Colon (tissue), 2 donors: ENCODE measurements at regions not wholly inside any gene's neighbourhood (a gene's known extent, or its start where the extent isn't known, plus 50 kb on each side); places are given as distances from the start of the nearest gene placed in this dataset.

ENCODE experiments used
- FAIRE-seq: peaks from 2 replicates; lab custom pipeline; 2012; peaks lifted over from hg19 to GRCh38; lab: Jason Lieb, UNC
- donor health status: control.
- donor health status: control.

DNA sequence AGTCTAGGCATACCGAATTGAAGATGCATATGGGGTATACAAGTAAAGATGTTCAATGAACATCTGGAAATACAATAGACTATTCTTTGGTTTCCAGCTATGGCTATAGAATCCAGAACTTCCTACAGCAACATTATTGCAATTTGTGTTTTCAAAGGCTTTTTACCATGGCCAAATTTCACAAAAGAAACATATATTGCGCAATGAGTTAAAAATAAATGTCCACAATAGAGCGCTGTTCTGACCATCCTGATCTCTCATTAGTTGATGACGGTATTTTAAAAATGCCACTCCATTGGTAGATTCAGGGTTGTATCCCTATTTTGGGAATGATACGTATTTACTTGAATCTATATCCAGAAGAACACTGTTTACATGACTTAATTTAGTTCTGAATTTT, 139.2 kb downstream of the LINC00632 start:
- FAIRE-seq, result no peak

DNA sequence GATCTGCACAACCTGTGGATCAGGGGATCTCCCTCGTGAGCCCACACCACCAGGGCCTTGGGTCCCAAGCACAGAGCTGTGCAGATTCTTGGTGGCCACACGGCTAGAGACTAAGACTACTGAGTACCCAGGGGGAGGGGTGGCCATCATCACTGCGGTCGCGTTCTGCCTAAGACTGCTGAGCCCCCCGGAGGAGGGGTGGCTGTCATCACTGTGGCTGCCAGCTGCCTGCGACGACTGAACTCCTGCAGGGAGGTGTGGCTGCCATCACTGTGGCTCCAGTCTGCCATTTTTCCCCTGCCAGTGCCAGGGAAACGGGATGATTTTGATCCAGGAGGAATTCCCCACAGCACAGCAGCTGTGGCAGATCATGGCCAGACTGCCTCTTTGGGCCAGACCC, 141.7 kb upstream of the SPANXB1 start:
- FAIRE-seq, result no peak

DNA sequence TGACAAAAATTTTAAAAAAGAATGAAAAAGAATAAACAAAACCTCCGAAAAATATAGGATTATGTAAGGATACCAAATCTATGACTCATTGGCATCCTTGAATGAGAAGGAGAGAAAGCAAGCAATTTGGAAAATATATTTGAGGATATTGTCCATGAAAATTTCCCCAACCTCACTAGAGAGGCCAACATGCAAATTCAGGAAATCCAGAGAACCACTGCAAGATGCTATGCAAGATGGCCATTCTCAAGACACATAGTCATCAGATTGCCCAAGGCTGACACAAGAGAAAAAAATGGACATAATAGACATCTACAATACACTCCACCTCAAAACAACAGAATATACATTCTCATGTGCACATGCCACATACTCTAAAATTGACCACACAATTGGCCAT, 135.9 kb upstream of the SPANXB1 start:
- FAIRE-seq, result no peak

DNA sequence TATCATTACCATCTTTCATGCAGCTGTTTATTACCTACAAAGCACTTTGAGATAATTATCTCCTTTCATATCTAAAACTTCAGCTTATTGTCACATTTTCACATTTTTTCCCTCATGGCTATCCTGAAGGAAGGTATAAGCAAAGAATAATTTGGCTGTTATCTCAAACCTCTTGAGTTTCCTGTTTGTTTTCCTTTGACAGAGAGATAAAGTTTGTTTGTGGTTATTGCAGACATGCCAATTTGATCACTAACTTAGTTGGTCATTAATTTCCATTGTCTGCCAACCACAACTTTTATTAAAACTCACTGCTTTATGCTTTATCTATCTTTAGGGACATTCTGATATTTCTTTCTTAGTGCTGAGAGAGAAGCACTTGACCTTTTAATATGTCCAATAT, 89.8 kb upstream of the SPANXB1 start:
- FAIRE-seq, result peak; percentile 24

DNA sequence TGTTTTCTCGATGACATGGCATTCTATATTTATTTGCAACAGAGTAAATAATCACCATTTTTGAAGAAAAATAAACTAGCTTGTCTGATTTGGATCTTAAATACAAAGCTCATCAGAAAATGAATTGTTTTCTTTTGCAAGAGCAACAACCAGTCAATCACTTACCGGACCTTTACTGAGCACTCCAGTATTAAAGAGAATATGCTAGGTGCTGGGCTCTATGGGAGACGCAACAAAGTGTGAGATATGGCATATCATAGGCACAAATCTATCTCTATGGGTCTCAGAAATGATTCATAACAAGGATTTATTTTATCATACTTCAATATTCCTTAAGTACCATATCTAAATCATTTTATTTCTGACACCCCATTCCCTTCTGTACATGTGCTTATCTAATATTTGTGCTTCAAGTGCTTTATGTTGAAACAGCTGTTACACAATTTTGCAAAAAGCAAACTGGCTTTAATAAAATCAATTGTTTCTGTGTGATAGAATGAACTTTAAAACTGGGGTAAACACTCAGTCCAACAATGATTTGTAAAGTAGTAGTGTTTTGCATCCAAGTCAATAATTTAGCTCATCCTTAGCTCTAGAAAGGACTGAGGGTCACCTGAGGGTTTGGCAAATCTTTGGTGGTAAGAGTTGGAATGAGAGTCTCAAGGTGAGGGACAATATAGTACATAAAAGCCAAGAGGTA, 88.4 kb upstream of the SPANXB1 start:
- peak; percentile 10 for FAIRE-seq

DNA sequence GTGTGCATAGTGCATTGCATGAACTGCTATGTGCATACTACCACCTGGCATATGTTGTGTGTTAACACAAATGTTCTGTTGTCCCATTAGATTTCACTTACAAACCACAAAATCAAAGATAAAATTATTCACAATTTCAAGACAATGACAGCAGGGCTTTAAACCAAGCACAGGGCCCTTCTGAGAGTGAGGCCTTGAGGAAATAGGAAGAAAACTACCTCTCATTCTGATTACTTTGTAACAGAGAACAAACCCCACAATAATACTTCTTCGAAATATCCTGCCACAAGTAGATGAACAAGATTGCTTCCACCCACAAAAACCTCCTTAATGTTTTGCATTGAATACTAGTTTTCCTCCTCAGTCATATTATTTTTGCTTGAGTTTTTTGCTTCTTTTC, 85.5 kb upstream of the SPANXB1 start:
- FAIRE-seq, result no peak

DNA sequence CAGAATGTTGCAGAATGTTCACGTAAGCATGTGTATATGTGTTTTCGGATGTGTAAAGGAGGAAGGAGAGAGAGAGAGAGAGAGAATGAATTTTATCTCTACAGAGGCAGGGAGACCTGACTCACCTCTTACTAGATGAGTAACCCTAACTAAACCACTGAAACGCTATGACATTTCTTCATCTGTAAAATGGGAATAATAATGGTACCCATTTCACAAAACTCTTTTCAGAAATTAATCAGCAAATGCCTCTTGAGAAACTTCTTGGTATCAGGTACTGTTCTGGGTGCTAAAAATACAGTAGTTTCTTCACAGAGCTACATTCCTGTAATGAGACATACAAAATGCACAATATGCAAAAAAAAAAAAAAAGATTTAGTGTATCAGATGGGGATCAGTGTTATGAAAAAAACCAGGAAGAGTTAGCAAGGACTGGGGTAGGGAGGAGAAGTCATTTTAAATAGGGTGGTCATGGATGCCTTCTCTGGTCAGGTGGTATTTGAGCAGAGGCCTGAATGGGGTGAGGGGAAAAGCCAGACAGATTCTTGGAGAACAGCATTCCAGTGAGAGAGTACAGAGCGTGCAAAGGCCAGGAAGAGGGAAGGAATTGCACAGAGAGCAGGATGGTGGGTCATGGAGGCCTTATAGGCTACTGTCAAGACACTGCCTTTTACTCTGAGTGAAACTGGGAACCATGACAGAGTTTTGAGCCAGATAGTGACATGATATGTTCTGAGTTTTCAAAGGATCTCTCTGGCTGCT, 84.9 kb upstream of the SPANXB1 start:
- no peak for FAIRE-seq

DNA sequence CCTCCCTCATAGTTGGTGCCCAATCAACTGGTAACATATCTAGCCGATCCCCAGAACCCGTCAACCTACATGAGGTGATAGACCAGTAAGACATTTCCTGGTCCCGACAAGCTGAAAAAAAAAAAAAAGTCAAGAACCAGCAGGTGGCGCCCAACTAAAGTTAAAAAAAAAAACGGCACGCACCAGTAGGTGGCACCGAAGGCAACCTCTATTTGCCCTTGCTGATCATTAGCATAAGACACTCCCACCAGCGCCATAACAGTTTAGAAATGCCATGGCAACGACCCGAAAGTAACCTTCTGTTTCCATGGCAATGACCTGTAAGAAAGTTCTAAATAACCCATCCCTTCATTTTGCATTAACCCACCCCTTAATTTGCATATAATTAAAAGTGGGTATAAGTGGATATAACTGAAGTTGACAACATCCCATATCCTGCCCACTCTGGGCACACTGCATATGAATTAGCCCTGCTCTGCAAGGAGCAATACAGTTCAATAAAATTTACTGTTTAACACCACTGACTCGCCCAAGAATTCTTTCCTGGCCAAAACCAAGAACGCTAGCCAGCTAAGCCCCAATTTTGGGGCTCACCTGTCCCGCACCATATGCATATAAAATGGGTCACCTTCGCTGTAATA, 83.9 kb upstream of the SPANXB1 start:
- FAIRE-seq, result no peak

DNA sequence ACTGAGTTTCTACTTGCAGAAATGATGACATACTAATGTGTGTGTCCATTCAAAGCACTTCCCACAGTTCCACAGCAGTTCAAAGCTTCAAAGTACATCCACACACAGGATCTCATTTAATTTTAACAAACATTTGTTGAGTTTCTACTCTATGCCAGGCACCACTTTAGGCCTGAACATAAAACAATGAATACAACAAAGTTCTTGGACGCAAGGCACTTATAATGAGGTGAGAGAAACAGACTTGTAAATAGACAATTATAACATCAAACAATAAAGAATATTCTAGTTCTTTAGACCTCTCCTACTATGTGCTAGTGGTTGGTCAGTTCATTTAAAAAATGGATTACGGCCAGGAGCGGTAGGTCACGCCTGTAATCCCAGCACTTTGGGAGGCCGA, 82.0 kb upstream of the SPANXB1 start:
- no peak for FAIRE-seq

DNA sequence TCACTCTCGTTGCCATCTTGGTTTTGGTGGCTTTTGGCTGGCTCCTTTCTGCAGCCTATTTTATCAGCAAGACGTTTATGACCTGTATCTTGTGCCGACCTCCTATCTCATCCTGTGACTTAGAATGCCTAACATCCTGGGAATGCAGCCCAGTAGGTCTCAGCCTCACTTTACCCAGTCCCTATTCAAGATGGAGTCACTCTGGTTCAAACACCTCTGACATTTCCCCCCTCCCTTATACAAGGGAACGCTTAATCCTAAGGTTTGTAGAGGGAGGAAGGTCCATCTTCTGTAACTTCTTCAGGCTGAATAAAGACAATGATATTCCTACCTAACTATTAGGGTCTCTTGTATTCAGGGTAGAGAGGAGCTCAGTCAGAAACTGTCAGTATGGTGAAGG, 79.3 kb upstream of the SPANXB1 start:
- FAIRE-seq, result no peak

DNA sequence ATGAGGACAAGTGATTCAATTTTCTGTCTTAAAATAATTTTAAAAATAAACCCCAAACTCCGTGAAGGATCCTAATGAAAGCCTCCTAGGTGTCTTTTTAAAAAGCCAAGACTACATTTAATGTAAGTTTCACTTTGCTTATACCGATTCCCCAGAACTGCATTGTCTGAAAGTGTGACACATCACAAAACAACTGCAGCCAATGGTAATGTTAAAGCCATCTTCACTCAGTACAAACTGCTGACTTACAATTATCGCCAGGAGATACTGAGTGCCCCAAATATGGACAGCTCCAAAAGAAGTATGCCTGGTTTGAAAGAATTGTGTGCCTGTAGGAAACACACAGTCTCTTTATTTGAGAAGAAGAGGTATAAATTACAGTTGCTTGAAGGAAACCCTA, 73.7 kb upstream of the SPANXB1 start:
- FAIRE-seq, result no peak

DNA sequence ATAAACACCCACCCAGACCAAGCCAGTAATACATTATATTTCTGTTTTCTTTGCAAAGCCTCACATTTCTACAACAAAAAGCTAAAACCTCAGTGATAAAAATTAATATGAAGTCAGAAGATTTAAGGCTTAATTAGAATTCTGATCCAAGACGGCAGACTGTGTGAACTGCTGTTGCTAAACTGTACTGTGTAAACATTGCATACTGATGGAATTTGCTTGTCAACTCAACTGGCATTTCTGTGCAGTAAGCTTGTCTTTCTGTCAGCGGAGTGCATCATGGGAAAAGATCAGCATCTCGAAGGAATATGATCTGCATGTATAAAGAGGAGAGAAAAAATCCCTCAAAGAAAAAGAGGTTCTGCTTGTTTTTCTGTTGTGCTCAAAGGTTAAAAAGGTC, 69.4 kb upstream of the SPANXB1 start:
- FAIRE-seq, result no peak

DNA sequence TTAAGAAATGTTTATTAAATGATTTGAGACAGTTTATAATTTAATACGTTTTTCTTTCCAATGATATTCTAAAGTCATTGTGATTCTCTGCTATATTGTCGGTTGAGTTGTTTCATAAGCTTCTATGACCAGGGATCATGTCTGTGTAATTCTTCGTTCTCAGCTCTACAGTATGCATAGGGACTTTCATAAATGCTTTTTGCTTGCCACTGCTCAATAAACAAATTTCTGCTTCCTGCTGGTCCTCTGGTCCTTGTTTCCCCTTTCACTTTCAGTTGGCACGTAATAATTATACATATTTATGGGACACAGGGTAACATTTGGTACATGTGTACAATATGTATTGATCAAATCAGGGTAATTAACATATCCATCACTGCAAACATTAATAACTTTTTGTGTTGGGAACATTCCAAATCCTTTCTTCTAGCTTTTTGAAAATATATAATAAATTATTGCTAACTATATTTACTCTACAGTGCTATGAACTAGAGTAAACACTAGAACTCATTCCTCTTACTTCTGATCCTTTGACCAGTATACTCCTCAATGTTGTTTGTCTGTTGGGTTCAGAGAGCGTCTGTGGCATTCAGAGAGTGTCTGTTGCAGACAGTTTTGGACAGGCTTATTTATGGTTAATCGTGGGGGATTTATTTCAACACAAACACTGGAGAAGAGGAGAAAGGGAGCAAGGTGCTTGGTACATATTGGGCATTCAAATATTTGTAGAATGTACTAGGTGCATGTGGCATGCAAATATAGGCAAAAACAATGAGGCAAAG, 68.3 kb upstream of the SPANXB1 start:
- FAIRE-seq, result no peak

DNA sequence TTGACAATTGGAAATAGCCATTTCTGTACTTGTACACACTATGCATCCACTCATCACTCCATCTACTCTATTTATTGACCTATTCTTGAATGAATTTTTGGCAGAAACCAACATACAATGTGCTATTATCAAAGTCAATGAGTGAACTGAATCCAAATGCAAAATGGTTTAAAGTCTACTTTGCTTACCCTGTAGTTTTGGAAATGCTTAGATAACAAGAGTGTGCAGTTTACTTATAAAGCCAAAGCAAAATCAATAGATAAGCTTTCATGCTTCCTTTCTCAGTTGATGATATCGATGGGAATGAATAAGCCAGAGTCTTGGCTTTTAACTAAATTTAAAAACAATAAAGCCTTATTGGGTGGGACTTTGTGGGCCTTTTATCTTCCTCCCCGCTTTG, 58.9 kb upstream of the SPANXB1 start:
- FAIRE-seq, result no peak

DNA sequence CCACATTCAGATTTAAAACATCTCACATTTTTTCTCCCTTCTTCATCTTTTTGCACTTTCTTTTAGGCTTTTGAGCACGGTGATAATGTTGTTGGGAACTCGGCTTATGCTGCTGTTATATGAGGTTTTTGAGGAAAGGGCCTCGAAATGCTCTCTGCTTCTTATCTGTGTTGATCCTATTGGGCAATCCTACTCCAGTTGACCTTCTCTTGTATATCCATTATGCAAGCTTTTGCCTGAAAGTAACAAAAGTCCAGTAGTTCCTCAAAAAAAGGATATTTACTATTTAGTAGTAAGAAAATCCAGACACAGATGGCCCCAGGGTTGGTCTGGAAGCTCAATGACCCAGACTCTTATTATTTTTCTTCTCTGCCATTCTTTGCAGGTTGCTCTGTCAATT, 57.7 kb upstream of the SPANXB1 start:
- no peak for FAIRE-seq

DNA sequence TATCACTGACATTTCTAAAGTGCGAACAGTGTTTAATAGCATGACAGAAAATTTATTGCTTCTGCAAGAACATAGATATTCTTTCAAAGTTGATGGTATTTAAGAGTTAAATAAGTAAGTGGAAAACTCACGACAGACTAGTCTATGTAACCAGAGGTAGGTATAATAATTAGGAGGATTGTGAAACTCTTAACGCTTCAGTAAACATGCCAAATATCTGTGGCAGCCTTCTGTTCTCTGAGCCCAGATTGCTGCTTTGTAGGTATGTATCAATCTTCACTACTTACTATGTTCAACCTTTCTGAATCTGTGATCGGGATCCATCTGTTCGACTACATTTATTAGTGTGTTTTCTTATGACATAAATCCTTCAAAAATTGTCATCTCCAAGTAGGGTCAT, 53.6 kb upstream of the SPANXB1 start:
- FAIRE-seq, result no peak

DNA sequence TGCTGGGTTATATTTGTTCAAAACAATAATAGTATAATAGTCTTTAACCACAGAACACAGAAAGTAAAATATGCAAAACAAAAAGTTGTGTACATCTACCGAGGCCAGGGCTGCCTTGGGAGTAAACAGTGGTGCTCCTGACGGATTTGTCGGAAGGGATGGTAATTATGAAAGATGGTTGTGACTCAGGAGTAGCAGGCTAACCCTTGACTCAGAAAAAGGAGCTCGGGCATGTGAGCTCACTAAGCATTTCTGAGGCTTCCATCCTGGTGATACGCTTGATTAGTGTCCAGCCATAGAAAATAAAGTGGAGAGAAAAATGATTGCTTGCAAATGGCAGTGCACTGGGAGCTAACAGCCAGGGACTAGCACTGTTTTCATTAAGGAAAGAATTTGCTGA, 53.2 kb upstream of the SPANXB1 start:
- no peak for FAIRE-seq
